ENCODE measurements at regions not wholly inside any gene's neighbourhood (a gene's known extent, or its start where the extent isn't known, plus 50 kb on each side); places are given as distances from the start of the nearest gene placed in this dataset.

DNA sequence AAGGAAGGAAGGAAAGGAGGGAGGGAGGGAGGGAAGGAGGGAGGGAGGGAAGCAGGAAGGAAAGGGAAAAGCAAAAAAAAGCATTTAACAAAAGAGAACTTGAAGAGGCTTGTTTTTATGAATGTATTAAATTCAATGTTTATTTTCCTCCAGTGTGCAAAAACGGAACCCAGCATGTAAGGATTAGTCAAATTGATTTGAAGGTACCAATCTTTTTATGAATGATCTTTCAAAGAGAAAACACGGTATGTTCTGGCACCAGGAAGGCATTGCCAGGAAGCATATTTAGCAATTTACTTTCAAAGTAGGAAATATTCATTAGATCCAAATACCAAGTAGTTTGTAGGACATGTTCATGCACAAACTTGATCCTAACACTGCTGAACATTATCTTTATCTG lies 453.6 kb downstream of the PDGFC start:
- TF ChIP-seq, protein P1, sequence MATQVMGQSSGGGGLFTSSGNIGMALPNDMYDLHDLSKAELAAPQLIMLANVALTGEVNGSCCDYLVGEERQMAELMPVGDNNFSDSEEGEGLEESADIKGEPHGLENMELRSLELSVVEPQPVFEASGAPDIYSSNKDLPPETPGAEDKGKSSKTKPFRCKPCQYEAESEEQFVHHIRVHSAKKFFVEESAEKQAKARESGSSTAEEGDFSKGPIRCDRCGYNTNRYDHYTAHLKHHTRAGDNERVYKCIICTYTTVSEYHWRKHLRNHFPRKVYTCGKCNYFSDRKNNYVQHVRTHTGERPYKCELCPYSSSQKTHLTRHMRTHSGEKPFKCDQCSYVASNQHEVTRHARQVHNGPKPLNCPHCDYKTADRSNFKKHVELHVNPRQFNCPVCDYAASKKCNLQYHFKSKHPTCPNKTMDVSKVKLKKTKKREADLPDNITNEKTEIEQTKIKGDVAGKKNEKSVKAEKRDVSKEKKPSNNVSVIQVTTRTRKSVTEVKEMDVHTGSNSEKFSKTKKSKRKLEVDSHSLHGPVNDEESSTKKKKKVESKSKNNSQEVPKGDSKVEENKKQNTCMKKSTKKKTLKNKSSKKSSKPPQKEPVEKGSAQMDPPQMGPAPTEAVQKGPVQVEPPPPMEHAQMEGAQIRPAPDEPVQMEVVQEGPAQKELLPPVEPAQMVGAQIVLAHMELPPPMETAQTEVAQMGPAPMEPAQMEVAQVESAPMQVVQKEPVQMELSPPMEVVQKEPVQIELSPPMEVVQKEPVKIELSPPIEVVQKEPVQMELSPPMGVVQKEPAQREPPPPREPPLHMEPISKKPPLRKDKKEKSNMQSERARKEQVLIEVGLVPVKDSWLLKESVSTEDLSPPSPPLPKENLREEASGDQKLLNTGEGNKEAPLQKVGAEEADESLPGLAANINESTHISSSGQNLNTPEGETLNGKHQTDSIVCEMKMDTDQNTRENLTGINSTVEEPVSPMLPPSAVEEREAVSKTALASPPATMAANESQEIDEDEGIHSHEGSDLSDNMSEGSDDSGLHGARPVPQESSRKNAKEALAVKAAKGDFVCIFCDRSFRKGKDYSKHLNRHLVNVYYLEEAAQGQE (IDR thresholded peaks at IDR 0.05; ENCODE audit: low read depth), result no peak
- TF ChIP-seq ZBTB7A (IDR thresholded peaks at IDR 0.05; ENCODE audit: low read depth) (no peak), TEAD4 (IDR thresholded peaks at IDR 0.05) (no peak)

DNA sequence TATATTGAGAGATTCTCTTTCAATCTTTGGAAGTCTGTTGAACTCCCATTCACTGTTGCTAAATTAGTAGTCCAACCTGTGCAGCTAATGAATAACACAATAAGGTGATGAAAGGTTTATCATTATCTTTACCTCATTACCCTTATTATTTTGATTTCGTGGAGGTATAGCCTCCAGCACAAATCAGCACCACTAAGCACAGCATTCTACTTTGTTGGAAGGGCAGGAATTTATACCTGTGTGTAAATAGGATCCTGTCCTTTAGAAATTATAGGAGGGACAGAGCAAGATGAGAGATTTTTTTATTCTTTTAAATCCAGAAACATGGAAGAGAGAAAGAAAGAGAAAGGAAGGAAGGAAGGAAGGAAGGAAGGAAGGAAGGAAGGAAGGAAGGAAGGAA lies 454.1 kb downstream of the PDGFC start:
- TF ChIP-seq CREB1 (IDR thresholded peaks at IDR 0.05; ENCODE audit: low read depth) (no peak), CEBPB (IDR thresholded peaks at IDR 0.05) (no peak), RAD21 (IDR thresholded peaks at IDR 0.05; ENCODE audit: low read depth) (no peak), TCF12 (IDR thresholded peaks at IDR 0.05; ENCODE audit: low read depth) (no peak), TAF1 (IDR thresholded peaks at IDR 0.05; ENCODE audit: low read depth) (no peak)
- TF ChIP-seq, protein P2, sequence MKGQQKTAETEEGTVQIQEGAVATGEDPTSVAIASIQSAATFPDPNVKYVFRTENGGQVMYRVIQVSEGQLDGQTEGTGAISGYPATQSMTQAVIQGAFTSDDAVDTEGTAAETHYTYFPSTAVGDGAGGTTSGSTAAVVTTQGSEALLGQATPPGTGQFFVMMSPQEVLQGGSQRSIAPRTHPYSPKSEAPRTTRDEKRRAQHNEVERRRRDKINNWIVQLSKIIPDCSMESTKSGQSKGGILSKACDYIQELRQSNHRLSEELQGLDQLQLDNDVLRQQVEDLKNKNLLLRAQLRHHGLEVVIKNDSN (IDR thresholded peaks at IDR 0.05), result no peak

DNA sequence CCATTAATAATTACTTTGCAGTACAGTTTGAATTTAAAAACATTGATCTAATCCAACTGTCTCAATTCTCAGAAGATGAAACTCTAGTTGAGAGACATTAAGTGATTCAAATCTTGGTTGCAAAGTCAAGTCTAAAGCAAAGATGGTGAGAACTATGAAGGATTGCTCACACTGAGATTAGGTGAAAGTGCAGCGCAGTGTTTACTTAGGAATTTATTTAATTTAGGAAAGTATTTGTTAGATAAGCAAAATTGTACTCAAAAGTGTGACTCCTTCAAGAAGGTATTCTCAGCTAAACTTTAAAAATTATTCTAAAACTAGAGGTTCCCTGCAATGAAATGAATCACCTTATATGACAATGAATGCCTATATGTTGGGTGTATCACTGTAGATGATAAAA lies 454.9 kb downstream of the PDGFC start:
- TF ChIP-seq YY1 (IDR thresholded peaks at IDR 0.05; ENCODE audit: low read depth) (no peak), TEAD4 (IDR thresholded peaks at IDR 0.05) (no peak), CEBPB (IDR thresholded peaks at IDR 0.05) (no peak), ZBTB7A (IDR thresholded peaks at IDR 0.05; ENCODE audit: low read depth) (no peak), CREB1 (IDR thresholded peaks at IDR 0.05; ENCODE audit: low read depth) (no peak), EGR1 (IDR thresholded peaks at IDR 0.05) (no peak), TAF1 (IDR thresholded peaks at IDR 0.05; ENCODE audit: low read depth) (no peak), FOXM1 (IDR thresholded peaks at IDR 0.05; ENCODE audit: borderline replicate concordance, low read depth) (no peak), TCF12 (IDR thresholded peaks at IDR 0.05; ENCODE audit: low read depth) (no peak), NFIC (IDR thresholded peaks at IDR 0.05) (no peak), EP300 (IDR thresholded peaks at IDR 0.05; ENCODE audit: borderline replicate concordance) (no peak)
- TF ChIP-seq, protein P2 (IDR thresholded peaks at IDR 0.05), result no peak
- TF ChIP-seq, protein P1 (IDR thresholded peaks at IDR 0.05; ENCODE audit: low read depth), result no peak
- TF ChIP-seq, protein P3, sequence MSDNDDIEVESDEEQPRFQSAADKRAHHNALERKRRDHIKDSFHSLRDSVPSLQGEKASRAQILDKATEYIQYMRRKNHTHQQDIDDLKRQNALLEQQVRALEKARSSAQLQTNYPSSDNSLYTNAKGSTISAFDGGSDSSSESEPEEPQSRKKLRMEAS (IDR thresholded peaks at IDR 0.05), result no peak

DNA sequence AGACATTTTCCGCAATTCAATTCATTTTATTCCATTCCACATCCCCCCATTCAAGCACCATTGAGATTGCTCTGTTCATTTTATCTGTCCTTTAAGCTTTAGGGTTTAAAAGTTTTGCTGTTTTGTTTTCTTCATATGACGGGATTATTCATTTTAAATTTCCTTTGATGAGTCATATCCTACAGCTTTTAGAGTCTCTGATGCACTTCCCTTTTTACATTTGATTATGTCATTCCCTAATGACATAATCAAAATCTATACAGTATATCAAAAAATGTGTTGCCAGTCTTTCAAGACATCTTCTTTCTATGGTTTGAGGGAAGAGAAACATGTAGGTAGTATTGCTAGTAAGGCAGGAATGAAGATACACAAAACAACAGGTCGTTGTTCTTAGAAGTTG lies 456.3 kb downstream of the PDGFC start:
- TF ChIP-seq EGR1 (IDR thresholded peaks at IDR 0.05) (no peak), TAF1 (IDR thresholded peaks at IDR 0.05; ENCODE audit: low read depth) (no peak), CEBPB (IDR thresholded peaks at IDR 0.05) (no peak), YY1 (IDR thresholded peaks at IDR 0.05; ENCODE audit: low read depth) (no peak), TCF12 (IDR thresholded peaks at IDR 0.05; ENCODE audit: low read depth) (no peak), CREB1 (IDR thresholded peaks at IDR 0.05; ENCODE audit: low read depth) (no peak)
- TF ChIP-seq, protein P3 (IDR thresholded peaks at IDR 0.05), result no peak

DNA sequence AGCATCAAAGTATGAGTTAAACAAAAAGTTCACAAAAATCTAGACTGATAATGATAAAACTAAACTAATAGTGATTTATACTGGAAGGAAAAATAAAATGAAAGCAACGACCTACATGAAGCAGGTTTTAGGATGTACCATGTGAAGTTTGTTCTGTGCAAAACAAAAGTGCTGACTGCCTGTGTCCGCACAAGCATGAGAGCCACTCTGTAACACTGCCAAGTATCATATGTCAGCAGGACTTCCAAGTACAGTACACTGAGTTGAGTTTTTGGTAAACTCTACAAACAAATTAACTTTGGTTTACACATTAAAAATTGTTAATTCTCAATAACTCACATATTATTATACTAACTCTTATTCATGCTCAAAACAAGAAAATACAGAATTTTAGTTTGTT lies 459.0 kb downstream of the PDGFC start:
- TF ChIP-seq, protein P1 (IDR thresholded peaks at IDR 0.05; ENCODE audit: low read depth), result no peak
- no peak for TF ChIP-seq ZBTB7A (IDR thresholded peaks at IDR 0.05; ENCODE audit: low read depth)
- no peak for TF ChIP-seq CREB1 (IDR thresholded peaks at IDR 0.05; ENCODE audit: low read depth)
- no peak for TF ChIP-seq FOXM1 (IDR thresholded peaks at IDR 0.05; ENCODE audit: borderline replicate concordance, low read depth)
- TF ChIP-seq, protein P3 (IDR thresholded peaks at IDR 0.05), result no peak
- TF ChIP-seq RAD21 (IDR thresholded peaks at IDR 0.05; ENCODE audit: low read depth), result no peak
- TF ChIP-seq, protein P2 (IDR thresholded peaks at IDR 0.05), result no peak
- no peak for TF ChIP-seq YY1 (IDR thresholded peaks at IDR 0.05; ENCODE audit: low read depth)
- no peak for TF ChIP-seq EGR1 (IDR thresholded peaks at IDR 0.05)
- TF ChIP-seq TCF12 (IDR thresholded peaks at IDR 0.05; ENCODE audit: low read depth), result no peak
- no peak for TF ChIP-seq NFIC (IDR thresholded peaks at IDR 0.05)
- no peak for TF ChIP-seq TEAD4 (IDR thresholded peaks at IDR 0.05)
- no peak for TF ChIP-seq TAF1 (IDR thresholded peaks at IDR 0.05; ENCODE audit: low read depth)

All from Ishikawa (cell line).